TTC549 (cell line): ENCODE measurements at regions not wholly inside any gene's neighbourhood (a gene's known extent, or its start where the extent isn't known, plus 50 kb on each side); places are given as distances from the start of the nearest gene placed in this dataset.
"Not testable (repeated sequence)": the region's sequence is repeated elsewhere in the genome, so short reads cannot be mapped to it uniquely, and the experiment has no call there.

Experiments used
- FAIRE-seq: peaks from 2 replicates; lab custom pipeline; 2012; peaks lifted over from hg19 to GRCh38; lab: Jason Lieb, UNC

- no peak for FAIRE-seq
Measured at GRCh38 chr18:68429111-68429510, 285.8 kb downstream of the TMX3 start.

- FAIRE-seq, result no peak
Measured at GRCh38 chr18:68428661-68429060, 286.2 kb downstream of the TMX3 start.

- no peak for FAIRE-seq
Measured at GRCh38 chr18:68427951-68428401, 286.9 kb downstream of the TMX3 start.

GRCh38 chr18:68426731-68427315 is 288.1 kb downstream of the TMX3 start:
- no peak for FAIRE-seq

- FAIRE-seq, result no peak
Measured at GRCh38 chr18:68418881-68419280, 296.0 kb downstream of the TMX3 start.

- no peak for FAIRE-seq
Measured at GRCh38 chr18:68418226-68418868, 296.6 kb downstream of the TMX3 start.

GRCh38 chr18:68417826-68418225 is 297.1 kb downstream of the TMX3 start:
- no peak for FAIRE-seq

GRCh38 chr18:68417166-68417799 is 297.6 kb downstream of the TMX3 start:
- FAIRE-seq, result no peak

GRCh38 chr18:68414407-68414806 is 300.5 kb downstream of the TMX3 start:
- FAIRE-seq, result no peak

- no peak for FAIRE-seq
Measured at GRCh38 chr18:68409576-68409975, 305.3 kb downstream of the TMX3 start.

- FAIRE-seq, result no peak
Measured at GRCh38 chr18:68406761-68407160, 308.1 kb downstream of the TMX3 start.

GRCh38 chr18:68402784-68403183 is 312.1 kb downstream of the TMX3 start:
- FAIRE-seq, result no peak

GRCh38 chr18:68400889-68401288 is 314.0 kb downstream of the TMX3 start:
- FAIRE-seq, result no peak

- no peak for FAIRE-seq
Measured at GRCh38 chr18:68399721-68400120, 315.2 kb downstream of the TMX3 start.

GRCh38 chr18:68397241-68398035 is 317.5 kb downstream of the TMX3 start:
- FAIRE-seq, result no peak

GRCh38 chr18:68394705-68395104 is 320.2 kb downstream of the TMX3 start:
- no peak for FAIRE-seq

GRCh38 chr18:68391801-68392200 is 323.1 kb downstream of the TMX3 start:
- no peak for FAIRE-seq

GRCh38 chr18:68387246-68387645 is 327.7 kb downstream of the TMX3 start:
- no peak for FAIRE-seq

GRCh38 chr18:68383979-68384378 is 330.9 kb downstream of the TMX3 start:
- FAIRE-seq, result not testable (repeated sequence)

- no peak for FAIRE-seq
Measured at GRCh38 chr18:68376926-68377325, 338.0 kb downstream of the TMX3 start.

GRCh38 chr18:68362907-68363306 is 352.0 kb downstream of the TMX3 start:
- no peak for FAIRE-seq

- no peak for FAIRE-seq
Measured at GRCh38 chr18:68355637-68356036, 359.3 kb downstream of the TMX3 start.

- FAIRE-seq, result no peak
Measured at GRCh38 chr18:68354176-68354575, 360.7 kb downstream of the TMX3 start.
